ENCODE measurements at regions not wholly inside any gene's neighbourhood (a gene's known extent, or its start where the extent isn't known, plus 50 kb on each side); places are given as distances from the start of the nearest gene placed in this dataset.

- intact Hi-C loops (cut with DNase I; ENCODE audit: low total_unique reads), result no loop called here
- in situ Hi-C loops (cut with MboI; ENCODE audit: low pct_ligation_motif_present in 1 of 4, low pct_unique_long_range_greater_than_20kb in 1 of 4, low sequenced_read_pairs in 3 of 4), result no loop called here
- no peaks in the 10 kb centered on the region for H3K27me3 ChIP-seq
Measured at GRCh38 chr3:94568041-94568440, 505.2 kb downstream of the NSUN3 start.

GRCh38 chr3:94573337-94573736, 510.5 kb downstream of the NSUN3 start:
- no peaks in the 10 kb centered on the region for H3K27me3 ChIP-seq
- no peaks in the 10 kb centered on the region for H3K9me3 ChIP-seq
- intact Hi-C loops (cut with DNase I; ENCODE audit: low total_unique reads), result no loop called here
- no peak overlapping the region for H3K27ac ChIP-seq
- TF ChIP-seq CTCF (IDR thresholded peaks at IDR 0.05) (no peak), POLR2AphosphoS5 (IDR thresholded peaks at IDR 0.05) (no peak), POLR2A (IDR thresholded peaks at IDR 0.05) (no peak), EP300 (IDR thresholded peaks at IDR 0.05; ENCODE audit: low read depth) (no peak)
- H3K4me1 ChIP-seq, result no peaks in the 10 kb centered on the region
- DNase-seq, result no peak
- WGBS, 2 donors (ENCODE audit: low coverage in 1 of 2), result 73 to 92% methylated on average over 2 of the region's 2 CpGs
- in situ Hi-C loops (cut with MboI; ENCODE audit: low pct_ligation_motif_present in 1 of 4, low pct_unique_long_range_greater_than_20kb in 1 of 4, low sequenced_read_pairs in 3 of 4), result no loop called here
- no peaks in the 10 kb centered on the region for H3K36me3 ChIP-seq
- H3K4me3 ChIP-seq, result no peak overlapping the region

More at GRCh38 chr3:94568041-94568440, 505.2 kb downstream of the NSUN3 start:
- Histone ChIP-seq H3K4me3 (no peak overlapping the region), H3K4me1 (no peaks in the 10 kb centered on the region), H3K36me3 (no peaks in the 10 kb centered on the region), H3K27ac (no peak overlapping the region), H3K9me3 (no peaks in the 10 kb centered on the region)
- no peak for DNase-seq
- WGBS, 2 donors (ENCODE audit: low coverage in 1 of 2), result 0% methylated on average over 1 of the region's 1 CpG
- TF ChIP-seq EP300 (IDR thresholded peaks at IDR 0.05; ENCODE audit: low read depth) (no peak), POLR2AphosphoS5 (IDR thresholded peaks at IDR 0.05) (no peak), CTCF (IDR thresholded peaks at IDR 0.05) (no peak), POLR2A (IDR thresholded peaks at IDR 0.05) (no peak)

- WGBS, 2 donors (ENCODE audit: low coverage in 1 of 2), result 66 to 75% methylated on average over 3 of the region's 3 CpGs
- no peak for TF ChIP-seq POLR2AphosphoS5 (IDR thresholded peaks at IDR 0.05)
- no peak for TF ChIP-seq POLR2A (IDR thresholded peaks at IDR 0.05)
- TF ChIP-seq EP300 (IDR thresholded peaks at IDR 0.05; ENCODE audit: low read depth), result no peak
- TF ChIP-seq CTCF (IDR thresholded peaks at IDR 0.05), result no peak
- H3K4me3 ChIP-seq, result no peak overlapping the region
- H3K4me1 ChIP-seq, result no peaks in the 10 kb centered on the region
- no peaks in the 10 kb centered on the region for H3K36me3 ChIP-seq
- no peak for DNase-seq
- in situ Hi-C loops (cut with MboI; ENCODE audit: low pct_ligation_motif_present in 1 of 4, low pct_unique_long_range_greater_than_20kb in 1 of 4, low sequenced_read_pairs in 3 of 4), result no loop called here
- no peak overlapping the region for H3K27ac ChIP-seq
- H3K27me3 ChIP-seq, result no peaks in the 10 kb centered on the region
- H3K9me3 ChIP-seq, result no peaks in the 10 kb centered on the region
- intact Hi-C loops (cut with DNase I; ENCODE audit: low total_unique reads), result no loop called here
Measured at GRCh38 chr3:94587291-94587690, 524.4 kb downstream of the NSUN3 start.

- no peaks in the 10 kb centered on the region for H3K27me3 ChIP-seq
- H3K4me3 ChIP-seq, result no peak overlapping the region
- no peaks in the 10 kb centered on the region for H3K9me3 ChIP-seq
- intact Hi-C loops (cut with DNase I; ENCODE audit: low total_unique reads) (no loop called here), in situ Hi-C loops (cut with MboI; ENCODE audit: low pct_ligation_motif_present in 1 of 4, low pct_unique_long_range_greater_than_20kb in 1 of 4, low sequenced_read_pairs in 3 of 4) (no loop called here)
- no peak for TF ChIP-seq EP300 (IDR thresholded peaks at IDR 0.05; ENCODE audit: low read depth)
- TF ChIP-seq CTCF (IDR thresholded peaks at IDR 0.05), result no peak
- no peak for TF ChIP-seq POLR2A (IDR thresholded peaks at IDR 0.05)
- no peak for TF ChIP-seq POLR2AphosphoS5 (IDR thresholded peaks at IDR 0.05)
- no peaks in the 10 kb centered on the region for H3K4me1 ChIP-seq
- 82 to 95% methylated on average over 1 of the region's 1 CpG for WGBS, 2 donors (ENCODE audit: low coverage in 1 of 2)
- no peak overlapping the region for H3K27ac ChIP-seq
- no peaks in the 10 kb centered on the region for H3K36me3 ChIP-seq
- no peak for DNase-seq
Measured at GRCh38 chr3:94593526-94594150, 530.8 kb downstream of the NSUN3 start.

All from transverse colon (tissue), 4 donors.